Esophagus muscularis mucosa (tissue), 4 donors: ENCODE measurements at regions not wholly inside any gene's neighbourhood (a gene's known extent, or its start where the extent isn't known, plus 50 kb on each side); places are given as distances from the start of the nearest gene placed in this dataset.

ENCODE experiments used
- DNase-seq: peaks from one replicate; pipeline ENCODE4 v3.0.0-alpha.2; 2017; ENCODE audit errors: extremely low spot score
- H3K27ac ChIP-seq, 4 donors: fragments of 200-600 bp; sonication (generic); replicated peaks in 1 of 4; 1 replicate in 3 of 4; 2 replicates in 1 of 4; pipeline ENCODE4 v1.5.1; 2016 to 2019; ENCODE audit warnings: mild to moderate bottlenecking in 1 of 4
- H3K27me3 ChIP-seq, 4 donors: fragments of 200-600 bp; sonication (generic); one replicate each; pipeline versions ENCODE4 v1.5.1 to v1.6.0; 2016 to 2019
- H3K36me3 ChIP-seq, 4 donors: fragments of 200-600 bp; sonication (generic); one replicate each; pipeline ENCODE4 v1.5.1; 2016 to 2019
- H3K4me1 ChIP-seq, 4 donors: fragments of 200-600 bp; sonication (generic); one replicate each; pipeline ENCODE4 v1.5.1; 2016 to 2019
- H3K4me3 ChIP-seq, 4 donors: fragments of 200-600 bp; sonication (generic); 1 replicate in 2 of 4; 2 replicates in 2 of 4; pipeline ENCODE4 v1.5.1; 2016 to 2019; ENCODE audit warnings: mild to moderate bottlenecking in 4 of 4, moderate library complexity in 1 of 4
- H3K9me3 ChIP-seq, 4 donors: fragments of 200-600 bp; sonication (generic); 1 replicate in 3 of 4; 2 replicates in 1 of 4; pipeline ENCODE4 v1.5.1; 2016 to 2019
- CTCF ChIP-seq, 3 experiments: fragments of 200-600 bp in 2 of 3; fragments of 450-650 bp in 1 of 3; sonication (generic) in 2 of 3; IDR thresholded peaks; one replicate each; pipeline ENCODE4 v1.5.1; 2017 to 2019; ENCODE audit warnings: antibody characterized with exemption in 3 of 3, mild to moderate bottlenecking in 2 of 3, moderate library complexity in 1 of 3
- EP300 ChIP-seq: sonication (generic); formaldehyde crosslinking; IDR thresholded peaks from one replicate; pipeline ENCODE4 v1.6.1; 2017; ENCODE audit warnings: antibody characterized with exemption
- POLR2A ChIP-seq: fragments of 450-650 bp; IDR thresholded peaks from one replicate; pipeline ENCODE4 v1.6.1; 2017; ENCODE audit warnings: antibody characterized with exemption, moderate library complexity, mild to moderate bottlenecking, low read depth
- POLR2AphosphoS5 ChIP-seq, 2 donors: sonication (generic); formaldehyde crosslinking; IDR thresholded peaks; one replicate each; pipeline ENCODE4 v1.6.1; 2017; ENCODE audit warnings: antibody characterized with exemption in 2 of 2
- whole genome bisulfite sequencing: methylation state at CpG from one replicate; pipeline ENCODE4 v1.1.5; 2018; 5-methylcytosine and 5-hydroxymethylcytosine counted together
- intact Hi-C: fragments of 100-400 bp; cut with DNase I; formaldehyde crosslinking; loops from one replicate; pipeline ENCODE4 v1.15.1; 2023

GRCh38 chr7:441684-442421 is 77.8 kb downstream of the PDGFA start:
- intact Hi-C loops: no loop called here
- Histone ChIP-seq H3K4me3 (no peak overlapping the region), H3K27me3 (peaks cover 0 to 5% (median 0%) of the 10 kb centered on the region in 4 donors), H3K9me3 (no peaks in the 10 kb centered on the region), H3K27ac (no peak overlapping the region), H3K36me3 (no peaks in the 10 kb centered on the region), H3K4me1 (no peaks in the 10 kb centered on the region)
- TF ChIP-seq POLR2A (no peak), POLR2AphosphoS5 (IDR thresholded peaks at IDR 0.05) (no peak), CTCF (IDR thresholded peaks at IDR 0.05) (no peak), EP300 (no peak)
- WGBS: 84% methylated on average over 11 of the region's 14 CpGs
- no peak for DNase-seq

DNA sequence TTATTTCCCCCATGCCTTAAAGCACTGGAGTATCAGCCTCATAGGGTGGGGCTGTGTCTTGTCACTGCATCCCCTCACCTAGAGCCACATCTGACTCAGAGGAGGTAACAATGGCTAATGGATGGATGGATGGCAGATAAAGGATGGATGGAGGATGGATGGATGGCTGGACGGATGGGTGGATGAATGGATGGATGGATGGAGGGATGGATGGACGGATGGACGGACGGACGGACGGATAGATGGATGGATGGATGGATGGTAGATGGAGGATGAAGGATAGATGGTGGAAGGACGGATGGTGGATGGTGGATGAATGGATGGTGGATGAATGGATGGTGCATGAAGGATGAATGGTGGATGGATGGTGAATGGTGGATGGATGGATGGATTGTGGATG is 77.2 kb downstream of the PDGFA start:
- no peaks in the 10 kb centered on the region for H3K36me3 ChIP-seq
- H3K27me3 ChIP-seq: no peaks in the 10 kb centered on the region
- no peak overlapping the region for H3K4me3 ChIP-seq
- DNase-seq: no peak
- H3K9me3 ChIP-seq: no peaks in the 10 kb centered on the region
- no peak overlapping the region for H3K27ac ChIP-seq
- TF ChIP-seq EP300: no peak
- TF ChIP-seq POLR2AphosphoS5 (IDR thresholded peaks at IDR 0.05): no peak
- no peak for TF ChIP-seq POLR2A
- H3K4me1 ChIP-seq: no peaks in the 10 kb centered on the region
- intact Hi-C loops: no loop called here
- WGBS: 67% methylated on average over 7 of the region's 7 CpGs

- H3K4me1 ChIP-seq: no peaks in the 10 kb centered on the region
- 84% methylated on average over 1 of the region's 1 CpG for WGBS
- DNase-seq: no peak
- no peak overlapping the region for H3K4me3 ChIP-seq
- no peaks in the 10 kb centered on the region for H3K36me3 ChIP-seq
- H3K27ac ChIP-seq: no peak overlapping the region
- intact Hi-C loops: no loop called here
- TF ChIP-seq EP300: no peak
- no peak for TF ChIP-seq CTCF (IDR thresholded peaks at IDR 0.05)
- TF ChIP-seq POLR2AphosphoS5 (IDR thresholded peaks at IDR 0.05): no peak
- TF ChIP-seq POLR2A: no peak
- no peaks in the 10 kb centered on the region for H3K27me3 ChIP-seq
- H3K9me3 ChIP-seq: no peaks in the 10 kb centered on the region
These were observed 76.3 kb downstream of the PDGFA start for GRCh38 chr7:443279-443833.

- no peak overlapping the region for H3K27ac ChIP-seq
- DNase-seq: no peak
- 64% methylated on average over 8 of the region's 8 CpGs for WGBS
- H3K36me3 ChIP-seq: no peaks in the 10 kb centered on the region
- H3K4me1 ChIP-seq: no peaks in the 10 kb centered on the region
- TF ChIP-seq EP300 (no peak), POLR2AphosphoS5 (IDR thresholded peaks at IDR 0.05) (no peak), POLR2A (no peak), CTCF (IDR thresholded peaks at IDR 0.05) (no peak)
- no peaks in the 10 kb centered on the region for H3K9me3 ChIP-seq
- no peaks in the 10 kb centered on the region for H3K27me3 ChIP-seq
- intact Hi-C loops: no loop called here
- H3K4me3 ChIP-seq: no peak overlapping the region
These were observed 75.0 kb downstream of the PDGFA start for GRCh38 chr7:444606-445005.

GRCh38 chr7:445020-445419 is 74.6 kb downstream of the PDGFA start:
- Histone ChIP-seq H3K36me3 (no peaks in the 10 kb centered on the region), H3K27me3 (no peaks in the 10 kb centered on the region), H3K27ac (no peak overlapping the region), H3K9me3 (no peaks in the 10 kb centered on the region), H3K4me1 (no peaks in the 10 kb centered on the region), H3K4me3 (no peak overlapping the region)
- WGBS: 100% methylated on average over 5 of the region's 14 CpGs
- DNase-seq: no peak
- intact Hi-C loops: no loop called here
- TF ChIP-seq POLR2AphosphoS5 (IDR thresholded peaks at IDR 0.05) (no peak), CTCF (IDR thresholded peaks at IDR 0.05) (no peak), EP300 (no peak), POLR2A (no peak)
